ENCODE measurements at regions not wholly inside any gene's neighbourhood (a gene's known extent, or its start where the extent isn't known, plus 50 kb on each side); places are given as distances from the start of the nearest gene placed in this dataset.

DNA sequence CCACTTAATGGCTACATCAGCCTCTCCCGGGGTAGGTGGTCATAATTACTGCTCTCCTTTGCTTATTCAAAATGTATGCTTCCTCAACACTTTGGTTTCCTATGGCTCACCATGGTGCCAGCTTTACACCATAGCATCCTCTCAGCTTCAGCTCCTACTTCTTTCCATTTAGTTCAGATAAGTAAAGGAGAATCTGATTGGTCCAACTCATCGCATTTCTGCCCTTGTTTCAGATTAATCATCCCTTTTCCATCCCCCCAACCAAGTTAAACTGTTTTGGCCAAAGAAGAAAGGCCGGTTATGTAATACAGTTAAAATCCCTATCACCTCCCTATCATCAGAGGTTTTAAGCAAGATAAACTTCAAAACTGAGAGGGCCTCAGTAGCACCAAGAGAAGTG lies 130.5 kb downstream of the CETN3 start:
- dilution Hi-C loops (cut with MboI; ENCODE audit: extremely low pct_ligation_motif_present, low sequenced_read_pairs) (no loop called here), intact Hi-C loops (cut with micrococcal nuclease) (no loop called here)
- Histone ChIP-seq H2AFZ (ENCODE audit: low read depth, low read length) (no peak overlapping the region), H3K4me1 (ENCODE audit: control insufficient read depth, extremely low read depth, insufficient read depth, low read length) (no peaks in the 10 kb centered on the region), H3K36me3 (ENCODE audit: control insufficient read depth in 2 of 2, extremely low read depth in 1 of 2, insufficient read depth in 2 of 2, low read length in 2 of 2) (no peaks in the 10 kb centered on the region), H3K27ac (ENCODE audit: insufficient read depth, low read depth, low read length) (no peak overlapping the region), H3K9ac (replicated peaks; ENCODE audit: extremely low read depth, insufficient read depth, low read length) (no peak overlapping the region), H3K79me2 (ENCODE audit: control insufficient read depth, insufficient read depth, low read length) (no peaks in the 10 kb centered on the region), H4K20me1 (replicated peaks; ENCODE audit: control insufficient read depth, extremely low read depth, insufficient read depth, low read length) (no peaks in the 10 kb centered on the region), H3K9me3 (replicated peaks; ENCODE audit: control insufficient read depth, insufficient read depth, low read length) (no peaks in the 10 kb centered on the region), H3K4me3 (replicated peaks in 1 of 3; ENCODE audit: insufficient read depth in 1 of 3, low read depth in 1 of 3, low read length in 3 of 3) (no peak overlapping the region), H3K27me3 (ENCODE audit: control insufficient read depth in 2 of 2, insufficient read depth in 2 of 2, low read length in 2 of 2) (peaks cover 0 to 3% of the 10 kb centered on the region in 2 experiments), H3K4me2 (ENCODE audit: insufficient read depth, low read length) (no peak overlapping the region), H3K9me1 (replicated peaks; ENCODE audit: control insufficient read depth, extremely low read depth, insufficient read depth, low read length) (no peaks in the 10 kb centered on the region)
- no TSS peak for BruUV-seq (replicated peaks)
- TF ChIP-seq MYC (IDR thresholded peaks at IDR 0.05; ENCODE audit: low read depth, low read length) (no peak), FOS (IDR thresholded peaks at IDR 0.05; ENCODE audit: borderline replicate concordance, insufficient read depth, low read length) (no peak), GATA2 (IDR thresholded peaks at IDR 0.05; ENCODE audit: insufficient read depth, insufficient read length, low read depth, low read length) (no peak), POLR2A (IDR thresholded peaks at IDR 0.05; ENCODE audit: low read depth, low read length) (no peak), EZH2 (IDR thresholded peaks at IDR 0.05; ENCODE audit: borderline replicate concordance, low read depth, low read length, severe bottlenecking) (no peak), POLR2AphosphoS5 (IDR thresholded peaks at IDR 0.05; ENCODE audit: insufficient read depth, low read depth, low read length) (no peak), JUN (IDR thresholded peaks at IDR 0.05; ENCODE audit: borderline replicate concordance, insufficient read depth, insufficient read length, low read depth) (no peak)
- TF ChIP-seq, protein P1, sequence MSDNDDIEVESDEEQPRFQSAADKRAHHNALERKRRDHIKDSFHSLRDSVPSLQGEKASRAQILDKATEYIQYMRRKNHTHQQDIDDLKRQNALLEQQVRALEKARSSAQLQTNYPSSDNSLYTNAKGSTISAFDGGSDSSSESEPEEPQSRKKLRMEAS (IDR thresholded peaks at IDR 0.05; ENCODE audit: insufficient read depth, insufficient read length): no peak
- TF ChIP-seq, protein P2, sequence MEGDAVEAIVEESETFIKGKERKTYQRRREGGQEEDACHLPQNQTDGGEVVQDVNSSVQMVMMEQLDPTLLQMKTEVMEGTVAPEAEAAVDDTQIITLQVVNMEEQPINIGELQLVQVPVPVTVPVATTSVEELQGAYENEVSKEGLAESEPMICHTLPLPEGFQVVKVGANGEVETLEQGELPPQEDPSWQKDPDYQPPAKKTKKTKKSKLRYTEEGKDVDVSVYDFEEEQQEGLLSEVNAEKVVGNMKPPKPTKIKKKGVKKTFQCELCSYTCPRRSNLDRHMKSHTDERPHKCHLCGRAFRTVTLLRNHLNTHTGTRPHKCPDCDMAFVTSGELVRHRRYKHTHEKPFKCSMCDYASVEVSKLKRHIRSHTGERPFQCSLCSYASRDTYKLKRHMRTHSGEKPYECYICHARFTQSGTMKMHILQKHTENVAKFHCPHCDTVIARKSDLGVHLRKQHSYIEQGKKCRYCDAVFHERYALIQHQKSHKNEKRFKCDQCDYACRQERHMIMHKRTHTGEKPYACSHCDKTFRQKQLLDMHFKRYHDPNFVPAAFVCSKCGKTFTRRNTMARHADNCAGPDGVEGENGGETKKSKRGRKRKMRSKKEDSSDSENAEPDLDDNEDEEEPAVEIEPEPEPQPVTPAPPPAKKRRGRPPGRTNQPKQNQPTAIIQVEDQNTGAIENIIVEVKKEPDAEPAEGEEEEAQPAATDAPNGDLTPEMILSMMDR (IDR thresholded peaks at IDR 0.05; ENCODE audit: extremely low read depth in 1 of 2, insufficient read depth in 1 of 2, low read depth in 1 of 2, low read length in 2 of 2): no peak
- ChIA-PET CTCF (no interaction called here), POLR2A (no interaction called here)
- FAIRE-seq (no peak), DNase-seq (ENCODE audit: low read depth, low spot score) (no peak)

Measured in endothelial cell of umbilical vein (primary cell).